Stimulated activated CD8-positive, alpha-beta memory T cell treated with anti-CD3 and anti-CD28 coated beads, Interleukin-15, amount 100 ng/mL, for 1 hour (primary cell): ENCODE measurements at regions not wholly inside any gene's neighbourhood (a gene's known extent, or its start where the extent isn't known, plus 50 kb on each side); places are given as distances from the start of the nearest gene placed in this dataset.
"Not testable (repeated sequence)": the region's sequence is repeated elsewhere in the genome, so short reads cannot be mapped to it uniquely, and the experiment has no call there.

ENCODE experiments used
- DNase-seq: peaks from one replicate; pipeline ENCODE4 v3.0.0-alpha.2; 2020; ENCODE audit warnings: low read depth

- no peak for DNase-seq
Measured at GRCh38 chr2:194686569-194686968, 970.5 kb upstream of the SLC39A10 start.

GRCh38 chr2:194674043-194674442 is 983.0 kb upstream of the SLC39A10 start:
- no peak for DNase-seq

GRCh38 chr2:194672994-194673393 is 984.0 kb upstream of the SLC39A10 start:
- no peak for DNase-seq

DNA sequence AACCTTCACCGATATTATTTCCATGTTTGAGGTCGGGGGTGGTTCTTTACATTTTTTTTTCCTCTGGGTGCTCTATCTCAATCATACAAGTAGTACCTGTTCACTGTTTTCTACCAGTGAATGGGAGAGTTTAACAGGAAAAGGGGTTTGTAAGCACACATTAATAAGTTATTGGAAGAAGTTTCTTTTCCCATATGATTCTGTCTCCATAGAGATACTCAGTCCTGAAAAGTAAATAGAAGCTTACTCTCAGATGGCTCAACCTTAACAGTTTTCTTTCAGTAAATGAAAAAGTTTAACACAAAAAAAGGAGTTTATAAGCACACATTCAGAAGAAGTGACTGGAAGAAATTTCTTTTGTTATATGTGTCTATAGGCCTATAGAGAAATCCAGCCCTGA is 995.6 kb upstream of the SLC39A10 start:
- DNase-seq = no peak

DNA sequence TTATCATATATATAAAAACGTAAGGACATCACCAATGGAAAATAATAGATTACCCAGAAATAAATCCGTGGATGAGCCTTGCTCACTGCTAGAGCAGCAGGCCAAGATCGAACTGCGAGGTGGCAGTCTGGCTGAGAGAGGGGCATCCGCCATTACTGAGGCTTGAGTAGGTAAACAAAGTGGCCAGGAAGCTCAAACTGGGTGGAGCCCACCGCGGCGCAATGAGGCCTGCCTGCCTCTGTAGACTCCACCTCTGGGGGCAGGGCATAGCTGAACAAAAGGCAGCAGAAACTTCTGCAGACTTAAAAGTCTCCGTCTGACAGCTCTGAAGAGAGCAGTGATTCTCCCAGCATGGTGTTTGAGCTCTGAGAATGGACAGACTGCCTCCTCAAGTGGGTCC is 1018.0 kb upstream of the SLC39A10 start:
- DNase-seq = not testable (repeated sequence)

DNA sequence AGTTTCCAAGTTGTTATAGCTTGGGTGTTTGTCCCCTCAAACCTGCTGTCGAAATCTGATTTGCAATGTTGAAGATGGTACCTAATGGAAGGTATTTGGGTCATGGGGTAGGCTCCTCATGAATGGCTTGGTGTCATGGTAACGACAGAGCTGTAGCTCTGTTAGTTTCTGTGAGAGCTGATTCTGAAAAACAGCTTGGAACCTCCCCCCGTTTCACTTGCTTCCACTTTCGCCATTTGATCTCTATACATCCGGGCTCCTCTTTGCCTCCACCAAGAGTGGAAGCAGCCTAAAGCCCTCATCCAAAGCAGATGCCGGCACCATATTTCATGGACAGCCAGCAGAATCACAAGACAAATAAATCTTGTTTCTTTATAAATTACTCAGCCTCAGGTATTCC is 1035.1 kb upstream of the SLC39A10 start:
- DNase-seq = no peak

DNA sequence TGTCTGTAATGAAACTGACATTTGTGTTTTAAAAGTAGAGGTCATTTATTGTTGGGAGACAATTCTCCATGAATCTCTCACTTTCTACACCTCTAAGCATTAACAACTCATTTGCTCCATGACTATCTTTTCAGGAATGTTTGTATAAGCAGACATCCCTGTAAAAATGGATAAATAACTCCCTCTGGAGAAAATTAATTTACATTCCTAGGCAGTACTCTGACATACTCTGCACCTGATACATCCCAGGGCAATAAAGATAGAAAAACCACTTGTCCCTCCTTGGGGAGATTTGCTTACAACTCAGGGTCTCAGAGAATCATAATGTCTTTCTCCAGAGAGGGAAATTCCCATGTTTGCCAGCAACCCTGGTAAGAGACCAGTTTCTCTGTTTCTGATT is 1037.7 kb upstream of the SLC39A10 start:
- DNase-seq = no peak

GRCh38 chr2:194618432-194618831 is 1038.6 kb upstream of the SLC39A10 start:
- no peak for DNase-seq

DNA sequence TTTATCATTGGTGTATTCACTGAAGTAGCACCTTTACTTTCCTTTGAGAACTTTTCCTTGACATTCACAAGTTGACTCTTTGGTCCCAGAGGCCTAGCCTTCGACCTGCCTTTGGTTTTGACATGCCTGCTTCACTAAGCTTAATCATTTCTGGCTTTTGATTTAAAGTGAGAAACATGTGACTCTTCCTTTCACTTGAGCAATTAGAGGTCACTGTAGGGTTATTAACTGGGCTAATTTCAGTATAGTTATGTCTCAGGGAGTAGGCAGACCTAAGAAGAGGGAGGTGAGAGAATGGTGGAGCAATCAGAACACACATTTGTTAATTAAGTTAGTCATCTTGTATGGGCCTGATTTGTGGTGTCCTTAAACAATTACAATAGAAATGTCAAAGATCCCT is 1040.7 kb upstream of the SLC39A10 start:
- no peak for DNase-seq

GRCh38 chr2:194610297-194610696 is 1046.7 kb upstream of the SLC39A10 start:
- no peak for DNase-seq

GRCh38 chr2:194603429-194603828 is 1053.6 kb upstream of the SLC39A10 start:
- DNase-seq = no peak

- DNase-seq = no peak
Measured at GRCh38 chr2:194602750-194603149, 1054.3 kb upstream of the SLC39A10 start.

- no peak for DNase-seq
Measured at GRCh38 chr2:194591192-194591591, 1065.8 kb upstream of the SLC39A10 start.

DNA sequence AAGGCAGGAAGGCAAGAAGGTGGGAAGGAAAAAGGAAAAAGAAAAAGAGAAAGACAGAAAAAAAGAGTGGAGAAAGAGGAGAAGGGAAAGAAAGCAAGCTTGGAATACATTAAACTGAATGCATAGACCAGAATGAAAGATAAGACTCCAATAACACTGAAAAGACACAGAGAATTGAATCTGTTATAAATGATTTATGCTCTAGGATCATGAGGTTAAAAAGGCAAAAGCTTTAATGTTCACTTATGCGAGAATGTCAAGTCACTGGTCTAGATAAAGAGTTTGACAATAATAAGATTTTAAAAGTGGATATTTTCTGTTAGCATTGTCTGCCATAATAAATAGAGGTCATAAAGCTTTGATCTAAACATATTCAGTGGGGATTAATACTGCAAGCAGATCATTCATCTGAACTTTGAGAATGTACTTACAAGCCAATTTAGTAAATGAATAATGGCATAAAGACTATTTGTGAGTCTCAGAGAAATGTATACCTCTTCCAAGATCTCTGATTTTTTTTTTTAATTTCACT is 1069.2 kb upstream of the SLC39A10 start:
- no peak for DNase-seq

GRCh38 chr2:194567661-194568017 is 1089.4 kb upstream of the SLC39A10 start:
- no peak for DNase-seq

DNA sequence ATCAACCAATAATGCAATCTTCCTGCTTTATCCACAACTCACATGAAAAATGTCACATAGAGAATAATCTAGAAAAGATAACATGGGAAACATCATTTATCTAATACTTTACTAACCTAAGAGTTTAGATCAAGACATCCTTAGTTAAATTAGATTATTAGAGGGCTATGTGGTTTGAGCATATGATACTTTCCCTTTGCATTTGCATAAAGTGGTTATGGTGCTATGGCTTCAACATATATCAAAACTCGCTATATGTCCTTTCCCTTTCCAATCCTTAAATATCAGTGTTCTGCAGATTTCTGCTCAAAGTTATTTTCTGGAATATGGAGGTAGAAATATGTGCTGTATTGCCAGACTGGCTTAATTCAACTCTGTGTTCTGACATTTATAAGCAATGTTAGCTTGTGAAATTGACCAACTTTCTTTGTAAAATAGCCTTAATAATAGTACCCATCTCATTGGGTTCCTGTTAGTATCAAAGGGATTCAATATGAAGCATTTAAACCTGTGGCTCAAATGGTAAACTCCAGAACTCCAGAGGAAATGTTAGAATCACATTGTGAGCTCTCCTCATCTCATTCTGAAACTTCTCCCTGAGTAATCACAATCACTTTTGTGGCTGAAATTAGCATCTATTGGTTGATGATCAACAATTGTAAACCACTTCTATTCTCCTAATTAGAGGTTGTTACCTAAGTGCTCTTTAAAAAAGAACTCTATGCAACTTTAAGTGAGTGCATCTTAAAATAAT is 1089.9 kb upstream of the SLC39A10 start:
- no peak for DNase-seq

- DNase-seq = no peak
Measured at GRCh38 chr2:194564422-194564821, 1092.6 kb upstream of the SLC39A10 start.

DNA sequence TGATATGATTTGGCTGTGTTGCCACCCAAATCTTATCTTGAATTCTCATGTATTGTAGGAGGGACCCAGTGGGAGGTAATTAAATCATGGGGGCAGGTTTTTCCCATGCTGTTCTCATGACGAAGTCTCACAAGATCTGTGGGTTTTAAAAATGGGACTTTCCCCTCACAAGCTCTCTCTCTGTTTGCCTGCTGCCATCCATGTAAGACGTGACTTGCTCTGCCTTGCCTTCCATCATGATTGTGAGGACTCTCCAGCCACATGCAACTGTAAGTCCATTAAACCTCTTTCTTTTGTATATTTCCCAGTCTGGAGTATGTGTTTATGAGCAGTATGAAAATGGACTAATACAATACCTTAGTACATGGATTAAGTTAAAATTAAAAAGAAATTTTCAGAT is 1094.7 kb upstream of the SLC39A10 start:
- no peak for DNase-seq

- no peak for DNase-seq
Measured at GRCh38 chr2:194559964-194560363, 1097.1 kb upstream of the SLC39A10 start.

- no peak for DNase-seq
Measured at GRCh38 chr2:194559523-194559922, 1097.5 kb upstream of the SLC39A10 start.

DNA sequence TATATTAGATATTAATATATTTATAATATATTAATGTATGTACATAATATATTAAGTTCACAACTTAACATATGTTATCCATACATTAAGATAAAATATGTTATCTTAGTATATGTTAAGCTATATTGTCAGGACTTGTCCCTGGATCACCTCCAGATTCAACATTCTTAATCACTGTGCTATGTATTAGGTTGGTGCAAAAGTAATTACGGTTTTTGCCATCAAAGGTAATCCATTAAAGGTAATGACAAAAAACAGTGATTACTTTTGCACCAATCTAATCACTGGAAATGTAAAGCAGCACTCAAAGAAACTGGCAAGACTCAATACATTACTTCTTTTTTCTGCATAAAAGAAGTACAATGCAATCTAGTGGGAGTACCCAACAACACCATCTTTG is 1099.0 kb upstream of the SLC39A10 start:
- no peak for DNase-seq

- DNase-seq = no peak
Measured at GRCh38 chr2:194556629-194557028, 1100.4 kb upstream of the SLC39A10 start.

- no peak for DNase-seq
Measured at GRCh38 chr2:194553980-194554379, 1103.0 kb upstream of the SLC39A10 start.

DNA sequence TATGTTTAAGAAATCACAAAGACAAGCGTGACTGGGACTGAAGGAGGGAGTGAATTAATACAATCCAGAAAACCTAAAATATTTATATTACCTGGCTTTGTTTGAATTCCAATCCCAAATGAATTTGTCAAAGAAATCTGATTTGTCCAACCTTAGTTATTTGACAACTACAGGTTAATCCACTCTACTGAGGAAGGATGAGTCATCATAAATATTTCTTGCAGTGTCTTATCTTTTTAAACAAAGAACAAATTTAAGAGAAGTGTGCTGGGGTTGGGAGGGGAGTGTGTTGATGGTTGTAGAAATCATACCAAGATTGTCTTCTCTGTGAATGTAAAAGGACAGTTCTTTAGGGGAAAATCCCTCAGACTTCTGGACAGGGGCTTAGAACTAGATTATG is 1106.3 kb upstream of the SLC39A10 start:
- no peak for DNase-seq
